Small intestine (tissue), 7 donors: ENCODE measurements at regions not wholly inside any gene's neighbourhood (a gene's known extent, or its start where the extent isn't known, plus 50 kb on each side); places are given as distances from the start of the nearest gene placed in this dataset.
"Not testable (repeated sequence)": the region's sequence is repeated elsewhere in the genome, so short reads cannot be mapped to it uniquely, and the experiment has no call there.

Source experiments
- DNase-seq, 2 donors: peaks; one replicate each; pipeline versions ENCODE4 v3.0.0 to v3.0.0-alpha.2; 2013
- FAIRE-seq: peaks from 2 replicates; lab custom pipeline; 2012; peaks lifted over from hg19 to GRCh38; lab: Jason Lieb, UNC
- H3K27ac ChIP-seq, 3 donors: one replicate each; pipeline ENCODE4 v1.5.1; 2013; ENCODE audit warnings: low read length in 2 of 3, mild to moderate bottlenecking in 2 of 3, control low read depth in 1 of 3, inconsistent platforms in 1 of 3, low read depth in 1 of 3, moderate library complexity in 1 of 3
- H3K27me3 ChIP-seq, 3 donors: one replicate each; pipeline ENCODE4 v1.6.1; 2013; ENCODE audit warnings: low read length in 3 of 3, inconsistent platforms in 1 of 3; ENCODE audit not compliant: control insufficient read depth in 3 of 3, insufficient read depth in 3 of 3
- H3K36me3 ChIP-seq, 3 donors: one replicate each; pipeline ENCODE4 v1.6.1; 2013; ENCODE audit warnings: low read length in 3 of 3, inconsistent platforms in 1 of 3, low read depth in 1 of 3, mild to moderate bottlenecking in 1 of 3, moderate library complexity in 1 of 3; ENCODE audit not compliant: control insufficient read depth in 3 of 3, insufficient read depth in 2 of 3
- H3K4me1 ChIP-seq, 3 donors: one replicate each; pipeline ENCODE4 v1.6.1; 2013; ENCODE audit warnings: low read length in 2 of 3, inconsistent platforms in 1 of 3, low read depth in 1 of 3, mild to moderate bottlenecking in 1 of 3, moderate library complexity in 1 of 3; ENCODE audit not compliant: control insufficient read depth in 3 of 3, insufficient read depth in 2 of 3
- H3K4me3 ChIP-seq, 3 donors: one replicate each; pipeline ENCODE4 v1.5.1; 2013; ENCODE audit warnings: low read length in 3 of 3, control low read depth in 1 of 3, inconsistent platforms in 1 of 3, low read depth in 1 of 3, mild to moderate bottlenecking in 1 of 3, moderate library complexity in 1 of 3
- H3K9me3 ChIP-seq, 2 donors: one replicate each; pipeline ENCODE4 v1.6.1; 2013; ENCODE audit warnings: low read depth in 1 of 2, low read length in 1 of 2; ENCODE audit not compliant: control insufficient read depth in 2 of 2, insufficient read depth in 1 of 2
- WGBS, 3 donors: extraction: QIAGEN DNeasy Blood & Tissue Kit; methylation state at CpG; one replicate each; pipeline ENCODE4 v1.1.7; 2013; 5-methylcytosine and 5-hydroxymethylcytosine counted together
- donor health status: healthy with polysubstance abuse.
- donor health status: control.
- donor health status: control.
- donor health status: Bipolar disorder and iron deficiency.
- donor health status: healthy.

GRCh38 chr4:13992975-13993520 is 365.5 kb upstream of the BOD1L1 start:
- H3K9me3 ChIP-seq = no peaks in the 10 kb centered on the region
- H3K27ac ChIP-seq = no peak overlapping the region
- no peaks in the 10 kb centered on the region for H3K27me3 ChIP-seq
- H3K4me1 ChIP-seq = peaks cover 0 to 23% (median 0%) of the 10 kb centered on the region in 3 donors
- no peak overlapping the region for H3K4me3 ChIP-seq
- FAIRE-seq (no peak), DNase-seq (no peak)
- WGBS, 3 donors = 24 to 58% (median 53%) methylated on average over 1 of the region's 1 CpG
- H3K36me3 ChIP-seq = no peaks in the 10 kb centered on the region

GRCh38 chr4:13994016-13994415 is 366.5 kb upstream of the BOD1L1 start:
- no peak for DNase-seq
- no peak overlapping the region for H3K4me3 ChIP-seq
- WGBS, 3 donors = 66 to 87% (median 85%) methylated on average over 2 of the region's 2 CpGs
- no peak for FAIRE-seq
- H3K27ac ChIP-seq = no peak overlapping the region
- no peaks in the 10 kb centered on the region for H3K9me3 ChIP-seq
- H3K4me1 ChIP-seq = peaks cover 0 to 23% (median 0%) of the 10 kb centered on the region in 3 donors
- H3K27me3 ChIP-seq = no peaks in the 10 kb centered on the region
- no peaks in the 10 kb centered on the region for H3K36me3 ChIP-seq

- Histone ChIP-seq H3K27ac (no peak overlapping the region), H3K9me3 (peaks cover 0 to 23% of the 10 kb centered on the region in 2 donors), H3K36me3 (no peaks in the 10 kb centered on the region), H3K4me1 (peaks cover 0 to 3% (median 0%) of the 10 kb centered on the region in 3 donors), H3K27me3 (no peaks in the 10 kb centered on the region), H3K4me3 (no peak overlapping the region)
- no peak for FAIRE-seq
- DNase-seq = no peak
- 57 to 74% (median 71%) methylated on average over 3 of the region's 3 CpGs for WGBS, 3 donors
Observed at GRCh38 chr4:13998850-13999445, 371.4 kb upstream of the BOD1L1 start.

- 45 to 71% (median 64%) methylated on average over 2 of the region's 2 CpGs for WGBS, 3 donors
- no peaks in the 10 kb centered on the region for H3K27me3 ChIP-seq
- H3K4me3 ChIP-seq = no peak overlapping the region
- H3K9me3 ChIP-seq = peaks cover 0 to 23% of the 10 kb centered on the region in 2 donors
- H3K4me1 ChIP-seq = no peaks in the 10 kb centered on the region
- DNase-seq = no peak
- H3K27ac ChIP-seq = no peak overlapping the region
- FAIRE-seq = no peak
- H3K36me3 ChIP-seq = no peaks in the 10 kb centered on the region
Observed at GRCh38 chr4:14000091-14000814, 372.7 kb upstream of the BOD1L1 start.

GRCh38 chr4:14002331-14002730 is 374.8 kb upstream of the BOD1L1 start:
- H3K4me3 ChIP-seq, H3K27me3 ChIP-seq, FAIRE-seq, DNase-seq, H3K27ac ChIP-seq, H3K4me1 ChIP-seq, H3K36me3 ChIP-seq: not testable (repeated sequence)
- peaks cover 0 to 23% of the 10 kb centered on the region in 2 donors for H3K9me3 ChIP-seq
- WGBS, 3 donors = 74 to 82% (median 77%) methylated on average over 3 of the region's 3 CpGs

- 50 to 53% (median 51%) methylated on average over 3 of the region's 3 CpGs for WGBS, 3 donors
- Histone ChIP-seq H3K27me3 (no peaks in the 10 kb centered on the region), H3K27ac (no peak overlapping the region), H3K4me3 (no peak overlapping the region), H3K9me3 (no peaks in the 10 kb centered on the region), H3K4me1 (no peaks in the 10 kb centered on the region), H3K36me3 (no peaks in the 10 kb centered on the region)
- DNase-seq (peak in 1 of 2 donors; percentile 10), FAIRE-seq (no peak)
Observed at GRCh38 chr4:14008494-14008893, 381.0 kb upstream of the BOD1L1 start.

GRCh38 chr4:14018191-14018853 is 390.8 kb upstream of the BOD1L1 start:
- FAIRE-seq = no peak
- no peaks in the 10 kb centered on the region for H3K27me3 ChIP-seq
- 54 to 69% (median 55%) methylated on average over 5 of the region's 5 CpGs for WGBS, 3 donors
- no peaks in the 10 kb centered on the region for H3K36me3 ChIP-seq
- H3K9me3 ChIP-seq = peaks cover 0 to 12% of the 10 kb centered on the region in 2 donors
- DNase-seq = peak; percentile 31 to 36
- H3K4me3 ChIP-seq = no peak overlapping the region
- H3K27ac ChIP-seq = no peak overlapping the region
- peaks cover 0 to 9% (median 0%) of the 10 kb centered on the region in 3 donors for H3K4me1 ChIP-seq

- 50 to 62% (median 60%) methylated on average over 1 of the region's 1 CpG for WGBS, 3 donors
- peaks cover 0 to 32% (median 7%) of the 10 kb centered on the region in 3 donors for H3K4me1 ChIP-seq
- FAIRE-seq (no peak), DNase-seq (peak; percentile 19 to 26)
- H3K27me3 ChIP-seq = no peaks in the 10 kb centered on the region
- no peak overlapping the region for H3K4me3 ChIP-seq
- no peaks in the 10 kb centered on the region for H3K36me3 ChIP-seq
- H3K9me3 ChIP-seq = no peaks in the 10 kb centered on the region
- no peak overlapping the region for H3K27ac ChIP-seq
Observed at GRCh38 chr4:14022456-14022855, 394.9 kb upstream of the BOD1L1 start.
